ENCODE measurements at regions not wholly inside any gene's neighbourhood (a gene's known extent, or its start where the extent isn't known, plus 50 kb on each side); places are given as distances from the start of the nearest gene placed in this dataset.
"Not testable (repeated sequence)": the region's sequence is repeated elsewhere in the genome, so short reads cannot be mapped to it uniquely, and the experiment has no call there.

DNA sequence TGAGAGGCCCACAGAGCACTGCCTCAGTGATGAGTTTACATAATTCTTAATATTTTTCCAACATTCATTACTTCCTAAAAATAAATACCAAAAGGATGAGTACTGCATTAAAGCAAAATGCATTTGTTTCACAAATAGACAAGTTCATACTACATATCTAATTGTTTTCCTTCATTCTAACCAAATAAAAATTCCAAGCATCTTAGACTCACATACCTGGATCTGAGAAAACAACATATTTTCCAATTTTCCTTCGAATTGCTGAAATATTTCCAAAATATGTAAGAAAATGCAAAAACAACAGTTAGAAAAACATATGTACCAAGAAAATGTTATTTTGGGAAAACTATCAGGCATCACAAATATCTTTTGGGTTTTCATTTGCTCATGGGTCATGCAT is 127.9 kb upstream of the CEP126 start:
- Histone ChIP-seq H3K4me1 (peaks cover 0 to 14% (median 3%) of the 10 kb centered on the region in 4 donors), H3K36me3 (no peaks in the 10 kb centered on the region), H3K4me3 (no peak overlapping the region), H3K27me3 (no peaks in the 10 kb centered on the region), H3K27ac (replicated peaks in 1 of 4) (no peak overlapping the region), H3K9me3 (no peaks in the 10 kb centered on the region)
- no peak for DNase-seq (ENCODE audit: extremely low spot score)
- intact Hi-C loops (cut with DNase I), result no loop called here
- WGBS, result 41% methylated on average over 1 of the region's 1 CpG
- no peak for TF ChIP-seq POLR2A (IDR thresholded peaks at IDR 0.05; ENCODE audit: low read depth)
- no peak for TF ChIP-seq POLR2AphosphoS5 (IDR thresholded peaks at IDR 0.05)
- TF ChIP-seq, protein P1, sequence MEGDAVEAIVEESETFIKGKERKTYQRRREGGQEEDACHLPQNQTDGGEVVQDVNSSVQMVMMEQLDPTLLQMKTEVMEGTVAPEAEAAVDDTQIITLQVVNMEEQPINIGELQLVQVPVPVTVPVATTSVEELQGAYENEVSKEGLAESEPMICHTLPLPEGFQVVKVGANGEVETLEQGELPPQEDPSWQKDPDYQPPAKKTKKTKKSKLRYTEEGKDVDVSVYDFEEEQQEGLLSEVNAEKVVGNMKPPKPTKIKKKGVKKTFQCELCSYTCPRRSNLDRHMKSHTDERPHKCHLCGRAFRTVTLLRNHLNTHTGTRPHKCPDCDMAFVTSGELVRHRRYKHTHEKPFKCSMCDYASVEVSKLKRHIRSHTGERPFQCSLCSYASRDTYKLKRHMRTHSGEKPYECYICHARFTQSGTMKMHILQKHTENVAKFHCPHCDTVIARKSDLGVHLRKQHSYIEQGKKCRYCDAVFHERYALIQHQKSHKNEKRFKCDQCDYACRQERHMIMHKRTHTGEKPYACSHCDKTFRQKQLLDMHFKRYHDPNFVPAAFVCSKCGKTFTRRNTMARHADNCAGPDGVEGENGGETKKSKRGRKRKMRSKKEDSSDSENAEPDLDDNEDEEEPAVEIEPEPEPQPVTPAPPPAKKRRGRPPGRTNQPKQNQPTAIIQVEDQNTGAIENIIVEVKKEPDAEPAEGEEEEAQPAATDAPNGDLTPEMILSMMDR (IDR thresholded peaks at IDR 0.05), result no peak
- TF ChIP-seq EP300 (IDR thresholded peaks at IDR 0.05), result no peak

DNA sequence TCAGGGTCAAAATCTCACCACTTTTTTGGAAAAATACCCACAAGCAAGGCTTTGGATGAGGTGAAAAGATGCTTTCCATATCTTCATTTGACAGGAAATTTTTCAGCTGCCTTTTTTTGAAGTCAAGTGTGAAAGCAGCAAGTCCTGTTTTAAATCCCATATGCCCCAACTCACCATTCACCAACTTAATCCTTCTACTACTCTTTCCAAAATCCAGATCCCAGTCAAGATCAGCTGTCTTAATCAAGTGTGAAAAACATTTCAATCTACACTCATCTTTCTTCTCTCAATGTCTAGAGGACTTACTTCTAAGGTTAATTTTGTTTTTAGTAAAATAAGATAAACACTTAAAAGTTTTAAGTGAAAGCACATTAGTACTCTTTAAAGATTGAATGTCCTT is 128.4 kb upstream of the CEP126 start:
- H3K4me3 ChIP-seq, result no peak overlapping the region
- no peak overlapping the region for H3K27ac ChIP-seq (replicated peaks in 1 of 4)
- no peaks in the 10 kb centered on the region for H3K9me3 ChIP-seq
- DNase-seq (ENCODE audit: extremely low spot score), result no peak
- no peaks in the 10 kb centered on the region for H3K36me3 ChIP-seq
- TF ChIP-seq POLR2A (IDR thresholded peaks at IDR 0.05; ENCODE audit: low read depth), result no peak
- TF ChIP-seq, protein P1 (IDR thresholded peaks at IDR 0.05), result no peak
- TF ChIP-seq POLR2AphosphoS5 (IDR thresholded peaks at IDR 0.05), result no peak
- peaks cover 0 to 14% (median 3%) of the 10 kb centered on the region in 4 donors for H3K4me1 ChIP-seq
- no peaks in the 10 kb centered on the region for H3K27me3 ChIP-seq
- intact Hi-C loops (cut with DNase I), result no loop called here

DNA sequence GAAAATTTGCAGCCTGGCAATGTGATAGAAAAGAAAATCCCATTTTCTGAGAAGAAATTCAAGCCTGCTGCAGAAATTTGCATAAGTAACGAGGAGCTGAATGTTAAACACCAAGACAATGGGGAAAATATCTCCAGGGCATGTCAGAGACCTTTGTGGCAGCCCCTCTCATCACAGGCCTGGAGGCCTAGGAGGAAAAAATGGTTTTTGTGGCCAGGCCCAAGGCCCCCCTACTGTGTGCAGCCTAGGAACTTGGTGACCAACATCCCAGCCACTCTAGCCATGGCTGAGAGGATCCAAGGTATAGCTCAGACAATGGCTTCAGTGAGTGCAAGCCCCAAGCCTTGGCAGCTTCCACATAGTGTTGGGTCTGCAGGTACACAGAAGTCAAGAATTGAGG is 135.6 kb upstream of the CEP126 start:
- 77% methylated on average over 1 of the region's 1 CpG for WGBS
- H3K4me3 ChIP-seq; intact Hi-C loops (cut with DNase I); H3K36me3 ChIP-seq; H3K27ac ChIP-seq (replicated peaks in 1 of 4); H3K9me3 ChIP-seq; H3K4me1 ChIP-seq; DNase-seq (ENCODE audit: extremely low spot score); H3K27me3 ChIP-seq: not testable (repeated sequence)

DNA sequence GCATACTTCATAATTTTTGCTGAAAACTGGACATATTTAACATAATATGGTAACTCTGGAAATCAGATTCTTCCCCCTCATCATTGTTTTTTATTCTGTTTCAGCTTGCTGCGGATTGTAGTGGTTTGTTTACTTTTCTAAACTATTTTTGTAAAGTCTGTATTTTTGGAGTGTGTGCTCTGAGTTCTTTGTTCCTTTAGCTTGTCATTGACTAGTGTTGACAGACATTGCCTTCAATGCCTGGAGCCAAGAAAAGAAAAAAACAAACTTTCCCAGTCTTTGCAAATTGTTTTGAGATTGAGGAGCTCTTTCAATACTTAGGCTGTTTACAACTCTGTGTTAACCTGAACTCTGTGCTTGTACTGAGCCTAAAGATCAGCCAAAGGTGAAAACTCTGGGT is 137.3 kb upstream of the CEP126 start:
- 42% methylated on average over 1 of the region's 1 CpG for WGBS
- Histone ChIP-seq H3K4me3 (no peak overlapping the region), H3K9me3 (no peaks in the 10 kb centered on the region), H3K27ac (replicated peaks in 1 of 4) (no peak overlapping the region), H3K27me3 (no peaks in the 10 kb centered on the region), H3K4me1 (no peaks in the 10 kb centered on the region), H3K36me3 (no peaks in the 10 kb centered on the region)
- no peak for TF ChIP-seq POLR2AphosphoS5 (IDR thresholded peaks at IDR 0.05)
- TF ChIP-seq POLR2A (IDR thresholded peaks at IDR 0.05; ENCODE audit: low read depth), result no peak
- DNase-seq (ENCODE audit: extremely low spot score), result no peak
- intact Hi-C loops (cut with DNase I), result no loop called here

DNA sequence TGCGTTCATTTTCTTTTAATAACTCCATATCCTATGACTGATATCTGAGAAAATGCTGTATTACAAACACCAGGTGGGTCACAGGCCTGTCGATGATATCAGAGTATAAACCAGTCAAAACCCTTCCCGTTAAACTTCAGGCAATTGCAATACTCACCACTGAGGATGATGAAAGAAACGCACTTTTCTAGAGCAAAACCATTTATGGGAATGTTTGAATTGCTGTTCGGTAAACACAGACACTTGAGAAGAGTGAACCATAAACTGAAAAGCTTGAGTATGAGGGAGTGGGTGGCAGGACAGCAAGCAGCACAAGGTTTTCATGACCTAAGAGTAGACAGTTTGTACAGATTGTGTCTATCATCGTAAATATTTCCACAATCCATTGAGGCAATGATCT is 139.8 kb upstream of the CEP126 start:
- intact Hi-C loops (cut with DNase I), result no loop called here
- Histone ChIP-seq H3K27ac (replicated peaks in 1 of 4) (no peak overlapping the region), H3K4me3 (no peak overlapping the region), H3K27me3 (no peaks in the 10 kb centered on the region), H3K9me3 (no peaks in the 10 kb centered on the region), H3K36me3 (no peaks in the 10 kb centered on the region), H3K4me1 (no peaks in the 10 kb centered on the region)
- WGBS, result 69% methylated on average over 6 of the region's 6 CpGs
- TF ChIP-seq POLR2AphosphoS5 (IDR thresholded peaks at IDR 0.05) (no peak), EP300 (IDR thresholded peaks at IDR 0.05) (no peak), POLR2A (IDR thresholded peaks at IDR 0.05; ENCODE audit: low read depth) (no peak)
- TF ChIP-seq, protein P1 (IDR thresholded peaks at IDR 0.05), result no peak
- DNase-seq (ENCODE audit: extremely low spot score), result no peak

DNA sequence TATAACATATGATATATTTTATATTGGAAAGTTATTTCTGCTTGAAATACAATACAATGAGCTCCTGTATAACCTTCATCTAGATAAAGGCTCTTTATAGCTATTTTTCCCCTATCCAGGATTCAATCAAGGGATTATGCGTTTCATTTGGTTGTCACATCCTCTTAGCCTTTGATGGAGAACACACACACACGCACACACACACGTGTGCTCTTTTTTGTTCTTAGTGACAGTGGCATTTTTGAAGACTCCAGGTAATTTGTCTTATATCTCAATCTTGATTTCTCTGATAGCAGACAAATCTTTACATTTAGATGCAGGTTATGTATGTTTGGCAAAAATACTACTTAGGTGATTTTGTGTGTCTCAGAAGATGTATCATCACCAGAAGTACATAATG is 144.2 kb upstream of the CEP126 start:
- H3K27me3 ChIP-seq, result no peaks in the 10 kb centered on the region
- H3K27ac ChIP-seq (replicated peaks in 1 of 4), result no peak overlapping the region
- no peaks in the 10 kb centered on the region for H3K36me3 ChIP-seq
- 89% methylated on average over 3 of the region's 3 CpGs for WGBS
- H3K9me3 ChIP-seq, result peaks cover 0 to 9% (median 8%) of the 10 kb centered on the region in 4 donors
- intact Hi-C loops (cut with DNase I), result no loop called here
- TF ChIP-seq POLR2A (IDR thresholded peaks at IDR 0.05; ENCODE audit: low read depth) (no peak), EP300 (IDR thresholded peaks at IDR 0.05) (no peak), POLR2AphosphoS5 (IDR thresholded peaks at IDR 0.05) (no peak)
- TF ChIP-seq, protein P1 (IDR thresholded peaks at IDR 0.05), result no peak
- DNase-seq (ENCODE audit: extremely low spot score), result no peak
- H3K4me1 ChIP-seq, result no peaks in the 10 kb centered on the region
- no peak overlapping the region for H3K4me3 ChIP-seq
